GM21381 (cell line): ENCODE measurements at regions not wholly inside any gene's neighbourhood (a gene's known extent, or its start where the extent isn't known, plus 50 kb on each side); places are given as distances from the start of the nearest gene placed in this dataset.

Source experiments
- ATAC-seq: cut with Tn5 transposase; IDR thresholded peaks from one replicate; pipeline ENCODE4 v1.9.1; 2021; ENCODE audit warnings: mild to moderate bottlenecking, moderate library complexity; ENCODE audit not compliant: unreplicated experiment

- ATAC-seq = no peak
Observed at GRCh38 chrX:43005561-43005960, 227.6 kb upstream of the PPP1R2C start.

GRCh38 chrX:43008356-43008755, 230.4 kb upstream of the PPP1R2C start:
- ATAC-seq = no peak

GRCh38 chrX:43016021-43016420, 238.1 kb upstream of the PPP1R2C start:
- no peak for ATAC-seq

- ATAC-seq = no peak
Observed at GRCh38 chrX:43018031-43018430, 240.1 kb upstream of the PPP1R2C start.

GRCh38 chrX:43019021-43019420, 241.1 kb upstream of the PPP1R2C start:
- no peak for ATAC-seq

- ATAC-seq = no peak
Observed at GRCh38 chrX:43025806-43026315, 247.9 kb upstream of the PPP1R2C start.

- no peak for ATAC-seq
Observed at GRCh38 chrX:43064096-43064495, 286.1 kb upstream of the PPP1R2C start.

- no peak for ATAC-seq
Observed at GRCh38 chrX:43065978-43066377, 288.0 kb upstream of the PPP1R2C start.

- no peak for ATAC-seq
Observed at GRCh38 chrX:43068639-43069038, 290.7 kb upstream of the PPP1R2C start.

- no peak for ATAC-seq
Observed at GRCh38 chrX:43083016-43083415, 305.1 kb upstream of the PPP1R2C start.

- ATAC-seq = no peak
Observed at GRCh38 chrX:43087830-43088229, 309.9 kb upstream of the PPP1R2C start.

GRCh38 chrX:43096830-43097229, 318.9 kb upstream of the PPP1R2C start:
- ATAC-seq = no peak

GRCh38 chrX:43106009-43106408, 328.0 kb upstream of the PPP1R2C start:
- no peak for ATAC-seq

GRCh38 chrX:43108828-43109227, 330.9 kb upstream of the PPP1R2C start:
- ATAC-seq = no peak

- no peak for ATAC-seq
Observed at GRCh38 chrX:43121637-43122036, 343.7 kb upstream of the PPP1R2C start.

GRCh38 chrX:43139645-43140044, 361.7 kb upstream of the PPP1R2C start:
- ATAC-seq = no peak

GRCh38 chrX:43140582-43140981, 362.6 kb upstream of the PPP1R2C start:
- no peak for ATAC-seq

- ATAC-seq = no peak
Observed at GRCh38 chrX:43141885-43142284, 363.9 kb upstream of the PPP1R2C start.

GRCh38 chrX:43148305-43148704, 370.3 kb upstream of the PPP1R2C start:
- ATAC-seq = no peak

GRCh38 chrX:43165343-43165920, 387.5 kb upstream of the PPP1R2C start:
- ATAC-seq = no peak

- ATAC-seq = no peak
Observed at GRCh38 chrX:43166874-43167273, 388.9 kb upstream of the PPP1R2C start.

- ATAC-seq = no peak
Observed at GRCh38 chrX:43175434-43175833, 397.5 kb upstream of the PPP1R2C start.

GRCh38 chrX:43176686-43177085, 398.7 kb upstream of the PPP1R2C start:
- ATAC-seq = no peak
